ENCODE measurements at regions not wholly inside any gene's neighbourhood (a gene's known extent, or its start where the extent isn't known, plus 50 kb on each side); places are given as distances from the start of the nearest gene placed in this dataset.
A peak's percentile ranks its signal among the peaks of the same experiment; 100 is the strongest.

DNA sequence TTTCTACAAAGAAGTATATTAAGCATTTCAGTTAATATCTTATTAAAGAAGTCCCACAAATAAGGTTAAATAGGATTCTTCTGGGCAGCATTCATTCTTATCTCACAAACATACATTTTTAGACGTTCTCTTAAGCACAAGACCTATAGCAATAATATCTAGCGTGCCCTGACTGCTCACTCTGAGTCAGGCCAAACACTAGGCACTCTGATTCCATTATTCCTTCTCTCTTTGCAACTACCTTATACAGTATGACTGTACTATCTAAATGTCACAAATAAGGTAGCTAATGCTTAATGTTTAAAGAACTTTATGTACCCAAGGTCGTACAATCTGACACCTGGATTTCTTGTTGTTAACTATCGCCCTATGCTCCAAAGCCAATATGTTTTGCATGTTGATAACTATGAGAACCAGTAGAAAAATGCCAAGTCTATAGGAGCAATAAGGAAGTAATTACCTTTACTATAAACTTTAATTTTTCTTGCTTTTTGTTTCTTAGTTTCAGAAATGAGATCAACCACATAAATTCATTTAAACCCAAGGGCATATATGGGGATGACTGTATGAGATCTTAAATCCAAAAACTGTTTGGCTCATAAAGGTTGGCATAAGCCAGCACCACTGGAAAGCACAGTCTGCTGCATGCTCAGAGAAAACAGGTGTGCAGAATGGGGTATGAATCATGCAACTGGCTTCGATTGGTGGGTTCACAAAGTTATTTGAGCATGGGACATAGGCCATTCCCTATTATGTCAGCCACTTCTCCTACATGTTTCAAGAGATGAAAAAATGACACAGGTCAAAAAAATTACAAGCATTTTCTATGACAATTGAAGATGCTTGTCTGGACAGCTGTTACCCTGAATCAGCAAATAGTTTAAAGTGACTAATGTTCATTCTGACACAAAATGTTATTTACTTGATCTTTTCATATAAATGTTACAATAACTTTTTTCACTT lies 352.0 kb downstream of the IRS1 start:
- no peak overlapping the region for H3K4me3 ChIP-seq (replicated peaks in 1 of 3; ENCODE audit: insufficient read depth in 1 of 3, low read depth in 2 of 3, low read length in 3 of 3)
- no peak overlapping the region for H2AFZ ChIP-seq (ENCODE audit: low read length)
- POLR2A ChIA-PET = no interaction called here
- H3K79me2 ChIP-seq (ENCODE audit: insufficient read depth, low read length) = no peaks in the 10 kb centered on the region
- TF ChIP-seq ZNF883 (CRISPR knock-in tag; IDR thresholded peaks at IDR 0.05; ENCODE audit: not compliant biosample characterization) (no peak), FOXA1 (IDR thresholded peaks at IDR 0.05) (no peak), FOXA1 (CRISPR knock-in tag; IDR thresholded peaks at IDR 0.05) (no peak), MAFK (conservative IDR thresholded peaks at IDR 0.05 in 1 of 2, IDR thresholded peaks at IDR 0.05 in 1 of 2; ENCODE audit: low read length in 2 of 2) (peak; percentile 92 to 93), TEAD2 (CRISPR knock-in tag; IDR thresholded peaks at IDR 0.05) (no peak), FOSL2 (CRISPR knock-in tag; IDR thresholded peaks at IDR 0.05) (0 out of 2 replicates have a peak, but pooled peaks have one; percentile 7), EEA1 (CRISPR knock-in tag; IDR thresholded peaks at IDR 0.05; ENCODE audit: borderline replicate concordance) (no peak), MAFF (IDR thresholded peaks at IDR 0.05; ENCODE audit: low read depth, low read length) (peak; percentile 91), ZSCAN20 (CRISPR knock-in tag; IDR thresholded peaks at IDR 0.05; ENCODE audit: borderline replicate concordance) (no peak), POGZ (CRISPR knock-in tag; IDR thresholded peaks at IDR 0.05) (no peak), KDM6A (CRISPR knock-in tag; IDR thresholded peaks at IDR 0.05; ENCODE audit: low read depth) (no peak), SOX13 (IDR thresholded peaks at IDR 0.05) (no peak), SOX13 (CRISPR knock-in tag; conservative IDR thresholded peaks at IDR 0.05 in 1 of 2, IDR thresholded peaks at IDR 0.05 in 1 of 2) (no peak)
- TF ChIP-seq, protein P1, sequence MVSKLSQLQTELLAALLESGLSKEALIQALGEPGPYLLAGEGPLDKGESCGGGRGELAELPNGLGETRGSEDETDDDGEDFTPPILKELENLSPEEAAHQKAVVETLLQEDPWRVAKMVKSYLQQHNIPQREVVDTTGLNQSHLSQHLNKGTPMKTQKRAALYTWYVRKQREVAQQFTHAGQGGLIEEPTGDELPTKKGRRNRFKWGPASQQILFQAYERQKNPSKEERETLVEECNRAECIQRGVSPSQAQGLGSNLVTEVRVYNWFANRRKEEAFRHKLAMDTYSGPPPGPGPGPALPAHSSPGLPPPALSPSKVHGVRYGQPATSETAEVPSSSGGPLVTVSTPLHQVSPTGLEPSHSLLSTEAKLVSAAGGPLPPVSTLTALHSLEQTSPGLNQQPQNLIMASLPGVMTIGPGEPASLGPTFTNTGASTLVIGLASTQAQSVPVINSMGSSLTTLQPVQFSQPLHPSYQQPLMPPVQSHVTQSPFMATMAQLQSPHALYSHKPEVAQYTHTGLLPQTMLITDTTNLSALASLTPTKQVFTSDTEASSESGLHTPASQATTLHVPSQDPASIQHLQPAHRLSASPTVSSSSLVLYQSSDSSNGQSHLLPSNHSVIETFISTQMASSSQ (IDR thresholded peaks at IDR 0.05; ENCODE audit: low read depth) = no peak
- TF ChIP-seq, protein P1 (CRISPR knock-in tag; IDR thresholded peaks at IDR 0.05; ENCODE audit: borderline replicate concordance) = no peak
- FAIRE-seq (no peak), DNase-seq (ENCODE audit: low spot score) (no peak), ATAC-seq (no peak)
- H4K20me1 ChIP-seq (ENCODE audit: insufficient read depth, low read length) = no peaks in the 10 kb centered on the region
- H3K9ac ChIP-seq (ENCODE audit: insufficient read depth, low read depth, low read length) = no peak overlapping the region
- no peak overlapping the region for H3K4me2 ChIP-seq (ENCODE audit: low read depth, low read length)
- intact Hi-C loops (cut with micrococcal nuclease; ENCODE audit: unreplicated experiment) = no loop called here
- H3K36me3 ChIP-seq (replicated peaks in 1 of 2; ENCODE audit: control insufficient read depth in 1 of 2, insufficient read depth in 2 of 2, low read length in 2 of 2) = no peaks in the 10 kb centered on the region
- WGBS (ENCODE audit: low lambda C conversion rate) = 69% methylated on average over 5 of the region's 5 CpGs
- peaks cover 30% of the 10 kb centered on the region for H3K4me1 ChIP-seq (ENCODE audit: insufficient read depth, low read length)
- H3K9me3 ChIP-seq (ENCODE audit: low read length) = peaks cover 5% of the 10 kb centered on the region
- CTCF ChIA-PET (ENCODE audit: low intra/inter-chr PET ratio, low total read pairs) = no interaction called here
- in situ Hi-C loops (cut with HindIII; ENCODE audit: extremely low pct_ligation_motif_present, low pct_unique_long_range_greater_than_20kb) = no loop called here
- BruUV-seq (replicated peaks) = no TSS peak
- H3K27me3 ChIP-seq (ENCODE audit: control insufficient read depth in 1 of 2, insufficient read depth in 2 of 2, low read length in 2 of 2) = no peaks in the 10 kb centered on the region
- H3K27ac ChIP-seq (ENCODE audit: extremely low read length, insufficient read depth, low read length) = no peak overlapping the region
